H1 (cell line): ENCODE measurements at regions not wholly inside any gene's neighbourhood (a gene's known extent, or its start where the extent isn't known, plus 50 kb on each side); places are given as distances from the start of the nearest gene placed in this dataset.

Source experiments
- TF ChIP-seq, protein P1 (sequence below): fragments of 300-600 bp; sonication (generic); IDR thresholded peaks from 2 replicates; pipeline ENCODE4 v1.7.1; 2012; ENCODE audit warnings: low read length, moderate library complexity, mild to moderate bottlenecking, inconsistent platforms; ENCODE audit not compliant: insufficient replicate concordance

- TF ChIP-seq, protein P1, sequence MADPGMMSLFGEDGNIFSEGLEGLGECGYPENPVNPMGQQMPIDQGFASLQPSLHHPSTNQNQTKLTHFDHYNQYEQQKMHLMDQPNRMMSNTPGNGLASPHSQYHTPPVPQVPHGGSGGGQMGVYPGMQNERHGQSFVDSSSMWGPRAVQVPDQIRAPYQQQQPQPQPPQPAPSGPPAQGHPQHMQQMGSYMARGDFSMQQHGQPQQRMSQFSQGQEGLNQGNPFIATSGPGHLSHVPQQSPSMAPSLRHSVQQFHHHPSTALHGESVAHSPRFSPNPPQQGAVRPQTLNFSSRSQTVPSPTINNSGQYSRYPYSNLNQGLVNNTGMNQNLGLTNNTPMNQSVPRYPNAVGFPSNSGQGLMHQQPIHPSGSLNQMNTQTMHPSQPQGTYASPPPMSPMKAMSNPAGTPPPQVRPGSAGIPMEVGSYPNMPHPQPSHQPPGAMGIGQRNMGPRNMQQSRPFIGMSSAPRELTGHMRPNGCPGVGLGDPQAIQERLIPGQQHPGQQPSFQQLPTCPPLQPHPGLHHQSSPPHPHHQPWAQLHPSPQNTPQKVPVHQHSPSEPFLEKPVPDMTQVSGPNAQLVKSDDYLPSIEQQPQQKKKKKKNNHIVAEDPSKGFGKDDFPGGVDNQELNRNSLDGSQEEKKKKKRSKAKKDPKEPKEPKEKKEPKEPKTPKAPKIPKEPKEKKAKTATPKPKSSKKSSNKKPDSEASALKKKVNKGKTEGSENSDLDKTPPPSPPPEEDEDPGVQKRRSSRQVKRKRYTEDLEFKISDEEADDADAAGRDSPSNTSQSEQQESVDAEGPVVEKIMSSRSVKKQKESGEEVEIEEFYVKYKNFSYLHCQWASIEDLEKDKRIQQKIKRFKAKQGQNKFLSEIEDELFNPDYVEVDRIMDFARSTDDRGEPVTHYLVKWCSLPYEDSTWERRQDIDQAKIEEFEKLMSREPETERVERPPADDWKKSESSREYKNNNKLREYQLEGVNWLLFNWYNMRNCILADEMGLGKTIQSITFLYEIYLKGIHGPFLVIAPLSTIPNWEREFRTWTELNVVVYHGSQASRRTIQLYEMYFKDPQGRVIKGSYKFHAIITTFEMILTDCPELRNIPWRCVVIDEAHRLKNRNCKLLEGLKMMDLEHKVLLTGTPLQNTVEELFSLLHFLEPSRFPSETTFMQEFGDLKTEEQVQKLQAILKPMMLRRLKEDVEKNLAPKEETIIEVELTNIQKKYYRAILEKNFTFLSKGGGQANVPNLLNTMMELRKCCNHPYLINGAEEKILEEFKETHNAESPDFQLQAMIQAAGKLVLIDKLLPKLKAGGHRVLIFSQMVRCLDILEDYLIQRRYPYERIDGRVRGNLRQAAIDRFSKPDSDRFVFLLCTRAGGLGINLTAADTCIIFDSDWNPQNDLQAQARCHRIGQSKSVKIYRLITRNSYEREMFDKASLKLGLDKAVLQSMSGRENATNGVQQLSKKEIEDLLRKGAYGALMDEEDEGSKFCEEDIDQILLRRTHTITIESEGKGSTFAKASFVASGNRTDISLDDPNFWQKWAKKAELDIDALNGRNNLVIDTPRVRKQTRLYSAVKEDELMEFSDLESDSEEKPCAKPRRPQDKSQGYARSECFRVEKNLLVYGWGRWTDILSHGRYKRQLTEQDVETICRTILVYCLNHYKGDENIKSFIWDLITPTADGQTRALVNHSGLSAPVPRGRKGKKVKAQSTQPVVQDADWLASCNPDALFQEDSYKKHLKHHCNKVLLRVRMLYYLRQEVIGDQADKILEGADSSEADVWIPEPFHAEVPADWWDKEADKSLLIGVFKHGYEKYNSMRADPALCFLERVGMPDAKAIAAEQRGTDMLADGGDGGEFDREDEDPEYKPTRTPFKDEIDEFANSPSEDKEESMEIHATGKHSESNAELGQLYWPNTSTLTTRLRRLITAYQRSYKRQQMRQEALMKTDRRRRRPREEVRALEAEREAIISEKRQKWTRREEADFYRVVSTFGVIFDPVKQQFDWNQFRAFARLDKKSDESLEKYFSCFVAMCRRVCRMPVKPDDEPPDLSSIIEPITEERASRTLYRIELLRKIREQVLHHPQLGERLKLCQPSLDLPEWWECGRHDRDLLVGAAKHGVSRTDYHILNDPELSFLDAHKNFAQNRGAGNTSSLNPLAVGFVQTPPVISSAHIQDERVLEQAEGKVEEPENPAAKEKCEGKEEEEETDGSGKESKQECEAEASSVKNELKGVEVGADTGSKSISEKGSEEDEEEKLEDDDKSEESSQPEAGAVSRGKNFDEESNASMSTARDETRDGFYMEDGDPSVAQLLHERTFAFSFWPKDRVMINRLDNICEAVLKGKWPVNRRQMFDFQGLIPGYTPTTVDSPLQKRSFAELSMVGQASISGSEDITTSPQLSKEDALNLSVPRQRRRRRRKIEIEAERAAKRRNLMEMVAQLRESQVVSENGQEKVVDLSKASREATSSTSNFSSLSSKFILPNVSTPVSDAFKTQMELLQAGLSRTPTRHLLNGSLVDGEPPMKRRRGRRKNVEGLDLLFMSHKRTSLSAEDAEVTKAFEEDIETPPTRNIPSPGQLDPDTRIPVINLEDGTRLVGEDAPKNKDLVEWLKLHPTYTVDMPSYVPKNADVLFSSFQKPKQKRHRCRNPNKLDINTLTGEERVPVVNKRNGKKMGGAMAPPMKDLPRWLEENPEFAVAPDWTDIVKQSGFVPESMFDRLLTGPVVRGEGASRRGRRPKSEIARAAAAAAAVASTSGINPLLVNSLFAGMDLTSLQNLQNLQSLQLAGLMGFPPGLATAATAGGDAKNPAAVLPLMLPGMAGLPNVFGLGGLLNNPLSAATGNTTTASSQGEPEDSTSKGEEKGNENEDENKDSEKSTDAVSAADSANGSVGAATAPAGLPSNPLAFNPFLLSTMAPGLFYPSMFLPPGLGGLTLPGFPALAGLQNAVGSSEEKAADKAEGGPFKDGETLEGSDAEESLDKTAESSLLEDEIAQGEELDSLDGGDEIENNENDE: no peak
These were observed 818.5 kb upstream of the SEMA6A start (continued) for GRCh38 chr5:117393125-117393524.
